Psoas muscle (tissue), 7 donors: ENCODE measurements at regions not wholly inside any gene's neighbourhood (a gene's known extent, or its start where the extent isn't known, plus 50 kb on each side); places are given as distances from the start of the nearest gene placed in this dataset.

ENCODE experiments used
- ATAC-seq, 4 donors: fragments of 200-7000 bp; cut with Tn5 transposase; one replicate each; pipeline ENCODE4 v1.9.1; 2020; ENCODE audit warnings: moderate library complexity in 3 of 4, mild to moderate bottlenecking in 2 of 4
- DNase-seq, 2 donors: peaks; one replicate each; pipeline ENCODE4 v3.0.0-alpha.2; 2020
- H3K27ac ChIP-seq: fragments of 200-600 bp; one replicate; pipeline ENCODE4 v1.8.0; 2022
- H3K27me3 ChIP-seq, 3 donors: fragments of 200-600 bp in 1 of 3; one replicate each; pipeline versions ENCODE4 v1.6.1 to v1.8.0; 2013 to 2022; ENCODE audit warnings: low read length in 2 of 3, mild to moderate bottlenecking in 2 of 3, moderate library complexity in 1 of 3; ENCODE audit not compliant: insufficient read depth in 3 of 3
- H3K36me3 ChIP-seq, 2 donors: fragments of 200-600 bp in 1 of 2; one replicate each; pipeline versions ENCODE4 v1.6.1 to v1.8.0; 2013 to 2022; ENCODE audit warnings: low read depth in 1 of 2, mild to moderate bottlenecking in 1 of 2, moderate library complexity in 1 of 2; ENCODE audit not compliant: insufficient read depth in 1 of 2
- H3K4me1 ChIP-seq: fragments of 200-600 bp; one replicate; pipeline ENCODE4 v1.8.0; 2022
- H3K4me3 ChIP-seq: fragments of 200-600 bp; one replicate; pipeline ENCODE4 v1.8.0; 2022; ENCODE audit warnings: mild to moderate bottlenecking
- H3K9me3 ChIP-seq: fragments of 200-600 bp; one replicate; pipeline ENCODE4 v1.8.0; 2022
- WGBS, 3 donors: extraction: QIAGEN DNeasy Blood & Tissue Kit; methylation state at CpG; one replicate each; pipeline versions ENCODE4 v1.1.6 to v1.1.7; 2013; 5-methylcytosine and 5-hydroxymethylcytosine counted together
- intact Hi-C, 2 donors: fragments of 100-400 bp; cut with DNase I; formaldehyde crosslinking; loops; one replicate each; pipeline versions ENCODE4 v1.11.0 to v1.14.2; 2022
- TF ChIP-seq, protein P1 (sequence below): fragments of 200-600 bp; IDR thresholded peaks from one replicate; pipeline ENCODE4 v1.8.0; 2022; ENCODE audit warnings: antibody characterized with exemption
- donor health status: healthy with polysubstance abuse.
- donor health status: DM: no; HTN: no; CAD: no; lungs with moderate emphysema.
- donor health status: Bipolar disorder and iron deficiency.
- donor health status: healthy.
- donor health status: DM: yes; HTN: yes; CAD: no.
- donor health status: DM: no; HTN: no; CAD: no.
- donor health status: DM: yes; HTN: yes; CAD: no.

DNA sequence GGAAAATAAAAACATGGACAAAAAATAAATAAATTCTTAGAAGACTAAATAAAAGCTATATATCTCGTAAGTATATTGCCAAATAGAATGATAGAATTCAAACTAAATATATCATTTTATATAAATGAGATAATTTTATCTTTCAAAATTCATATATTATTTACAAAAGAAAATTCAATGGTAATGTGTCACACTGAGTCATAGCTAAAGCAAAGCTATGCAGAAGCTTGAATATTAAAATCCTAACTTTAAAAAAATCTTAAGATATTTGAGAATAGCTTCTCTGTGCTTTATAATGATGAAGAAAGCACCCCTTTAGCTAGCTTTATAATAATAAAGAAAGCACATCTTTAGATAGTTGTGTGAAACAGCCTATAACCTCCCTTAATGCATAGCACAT lies 1010.8 kb downstream of the OTOL1 start:
- H3K4me3 ChIP-seq: no peak overlapping the region
- ATAC-seq (no peak), DNase-seq (no peak)
- H3K36me3 ChIP-seq: no peaks in the 10 kb centered on the region
- intact Hi-C loops: no loop called here
- H3K27ac ChIP-seq: no peak overlapping the region
- no peaks in the 10 kb centered on the region for H3K9me3 ChIP-seq
- TF ChIP-seq, protein P1, sequence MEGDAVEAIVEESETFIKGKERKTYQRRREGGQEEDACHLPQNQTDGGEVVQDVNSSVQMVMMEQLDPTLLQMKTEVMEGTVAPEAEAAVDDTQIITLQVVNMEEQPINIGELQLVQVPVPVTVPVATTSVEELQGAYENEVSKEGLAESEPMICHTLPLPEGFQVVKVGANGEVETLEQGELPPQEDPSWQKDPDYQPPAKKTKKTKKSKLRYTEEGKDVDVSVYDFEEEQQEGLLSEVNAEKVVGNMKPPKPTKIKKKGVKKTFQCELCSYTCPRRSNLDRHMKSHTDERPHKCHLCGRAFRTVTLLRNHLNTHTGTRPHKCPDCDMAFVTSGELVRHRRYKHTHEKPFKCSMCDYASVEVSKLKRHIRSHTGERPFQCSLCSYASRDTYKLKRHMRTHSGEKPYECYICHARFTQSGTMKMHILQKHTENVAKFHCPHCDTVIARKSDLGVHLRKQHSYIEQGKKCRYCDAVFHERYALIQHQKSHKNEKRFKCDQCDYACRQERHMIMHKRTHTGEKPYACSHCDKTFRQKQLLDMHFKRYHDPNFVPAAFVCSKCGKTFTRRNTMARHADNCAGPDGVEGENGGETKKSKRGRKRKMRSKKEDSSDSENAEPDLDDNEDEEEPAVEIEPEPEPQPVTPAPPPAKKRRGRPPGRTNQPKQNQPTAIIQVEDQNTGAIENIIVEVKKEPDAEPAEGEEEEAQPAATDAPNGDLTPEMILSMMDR: no peak
- no peaks in the 10 kb centered on the region for H3K4me1 ChIP-seq
- H3K27me3 ChIP-seq: no peaks in the 10 kb centered on the region
- WGBS, 3 donors: 85 to 93% (median 90%) methylated on average over 1 of the region's 1 CpG

DNA sequence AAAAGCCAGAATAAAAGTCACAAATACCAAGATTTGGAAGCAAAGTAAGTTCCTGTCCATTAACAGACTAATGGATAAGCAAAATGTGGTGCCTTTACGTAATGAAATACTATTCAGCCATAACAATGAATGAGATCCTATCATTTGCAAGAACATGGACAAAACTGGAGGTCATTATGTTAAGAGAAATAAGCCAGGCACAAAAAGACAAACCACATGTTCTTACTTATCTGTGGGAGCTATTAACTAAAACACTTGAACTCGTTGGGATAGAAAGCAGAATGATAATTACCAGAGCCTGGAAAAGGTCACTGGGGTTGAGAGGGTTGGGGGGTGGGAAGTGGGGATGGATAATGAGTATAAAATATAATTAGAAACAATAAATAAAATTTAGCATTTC lies 1015.9 kb downstream of the OTOL1 start:
- WGBS, 3 donors: 65 to 71% (median 70%) methylated on average over 2 of the region's 2 CpGs
- TF ChIP-seq, protein P1: no peak
- intact Hi-C loops: no loop called here
- Histone ChIP-seq H3K36me3 (no peaks in the 10 kb centered on the region), H3K4me1 (no peaks in the 10 kb centered on the region), H3K27me3 (no peaks in the 10 kb centered on the region), H3K4me3 (no peak overlapping the region), H3K9me3 (no peaks in the 10 kb centered on the region), H3K27ac (no peak overlapping the region)
- ATAC-seq (no peak), DNase-seq (no peak)

DNA sequence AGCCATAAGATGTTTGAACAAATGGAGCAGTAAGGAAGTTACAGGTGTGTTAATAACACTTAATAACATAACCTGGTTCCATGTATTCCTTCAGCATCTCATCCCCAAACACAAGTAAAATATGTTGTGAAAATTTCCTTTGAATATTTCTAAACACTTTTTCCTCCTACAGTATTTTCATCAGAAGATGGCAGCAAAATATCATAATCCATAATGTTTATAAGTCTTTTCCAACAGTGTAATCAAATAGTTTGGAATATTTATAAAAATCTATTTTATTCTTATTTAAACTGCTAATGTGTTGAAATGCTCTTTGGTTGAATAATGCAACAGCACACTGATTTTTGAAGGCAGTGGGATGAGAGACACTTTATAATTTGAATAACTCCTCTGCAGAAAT lies 1020.5 kb downstream of the OTOL1 start:
- Histone ChIP-seq H3K27ac (no peak overlapping the region), H3K36me3 (no peaks in the 10 kb centered on the region), H3K9me3 (no peaks in the 10 kb centered on the region), H3K27me3 (no peaks in the 10 kb centered on the region), H3K4me1 (no peaks in the 10 kb centered on the region), H3K4me3 (no peak overlapping the region)
- ATAC-seq: no peak
- no peak for DNase-seq
- TF ChIP-seq, protein P1: no peak
- intact Hi-C loops: no loop called here

DNA sequence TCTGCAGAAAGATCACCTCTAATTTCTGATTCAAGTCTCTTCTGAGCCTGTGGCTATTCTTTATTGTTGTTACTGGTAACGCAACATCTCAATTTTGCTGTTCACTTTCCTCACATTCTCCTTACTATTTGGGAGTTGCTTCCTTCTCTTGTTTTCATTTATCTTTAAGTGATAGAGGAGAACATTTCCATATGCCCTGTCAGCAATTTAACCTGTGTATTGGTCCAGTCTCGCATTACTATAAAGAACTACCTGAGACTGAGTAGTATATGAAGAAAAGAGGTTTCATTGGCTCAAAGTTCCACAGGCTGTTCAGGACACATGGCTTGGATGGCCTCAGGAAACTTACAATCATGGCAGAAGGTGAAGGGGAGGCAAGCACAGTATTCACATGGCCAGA lies 1025.1 kb downstream of the OTOL1 start:
- TF ChIP-seq, protein P1: no peak
- Histone ChIP-seq H3K36me3 (no peaks in the 10 kb centered on the region), H3K4me3 (no peak overlapping the region), H3K27ac (no peak overlapping the region), H3K9me3 (no peaks in the 10 kb centered on the region), H3K27me3 (no peaks in the 10 kb centered on the region), H3K4me1 (peaks cover 13% of the 10 kb centered on the region)
- intact Hi-C loops: no loop called here
- DNase-seq (no peak), ATAC-seq (no peak)
- 92 to 98% (median 98%) methylated on average over 2 of the region's 2 CpGs for WGBS, 3 donors

DNA sequence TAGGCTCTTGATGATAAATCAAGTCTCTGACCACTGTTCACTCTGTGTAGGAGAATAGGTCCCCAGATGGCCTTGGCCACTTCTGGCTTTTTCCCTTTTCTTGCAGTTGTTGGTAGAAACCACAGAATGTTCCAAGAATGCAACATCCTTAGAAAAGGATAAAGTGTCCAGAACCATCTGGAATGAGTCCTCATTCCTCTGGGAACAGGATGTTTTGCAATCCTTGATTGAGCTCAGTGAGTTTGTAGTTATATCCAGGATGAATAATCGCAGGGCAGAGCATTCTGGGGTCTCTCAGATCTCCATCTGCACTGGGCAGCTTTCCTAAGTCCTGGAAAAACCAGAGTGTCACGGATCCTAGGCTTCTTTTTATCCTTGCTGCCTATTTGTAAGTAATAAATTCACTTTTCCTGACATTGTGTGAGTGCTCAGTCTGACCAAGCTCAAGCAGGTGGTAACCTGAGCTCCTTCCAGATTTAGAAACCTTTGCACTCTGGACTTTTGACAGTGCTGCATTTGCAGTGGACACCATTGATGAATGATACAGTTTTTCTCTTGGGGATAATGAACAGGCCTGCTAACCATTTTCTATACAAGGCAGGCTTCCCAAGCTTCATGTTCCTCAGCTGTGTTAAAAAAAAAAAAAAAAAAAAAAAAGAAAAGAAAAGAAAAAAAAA lies 1028.6 kb downstream of the OTOL1 start:
- H3K4me3 ChIP-seq: no peak overlapping the region
- WGBS, 3 donors: 7 to 13% (median 12%) methylated on average over 2 of the region's 2 CpGs
- intact Hi-C loops: no loop called here
- no peaks in the 10 kb centered on the region for H3K27me3 ChIP-seq
- DNase-seq: no peak
- no peaks in the 10 kb centered on the region for H3K36me3 ChIP-seq
- TF ChIP-seq, protein P1: no peak
- H3K9me3 ChIP-seq: no peaks in the 10 kb centered on the region
- peak; percentile 43 to 80 (median 72) for ATAC-seq
- no peak overlapping the region for H3K27ac ChIP-seq
- H3K4me1 ChIP-seq: peaks cover 13% of the 10 kb centered on the region
